Endothelial cell of umbilical vein (primary cell): ENCODE measurements at regions not wholly inside any gene's neighbourhood (a gene's known extent, or its start where the extent isn't known, plus 50 kb on each side); places are given as distances from the start of the nearest gene placed in this dataset.

Source experiments
- CTCF ChIP-seq, 2 donors: IDR thresholded peaks; 1 replicate in 1 of 2; 2 replicates in 1 of 2; pipeline ENCODE4 v1.5.1; 2011; ENCODE audit warnings: low read length in 2 of 2, mild to moderate bottlenecking in 2 of 2, moderate library complexity in 2 of 2, control low read depth in 1 of 2, inconsistent platforms in 1 of 2, low read depth in 1 of 2; ENCODE audit not compliant: insufficient read depth in 1 of 2; ENCODE audit errors: extremely low read depth in 1 of 2
- EZH2 ChIP-seq: IDR thresholded peaks from 2 replicates; pipeline ENCODE4 v1.6.1; 2012; ENCODE audit warnings: borderline replicate concordance, low read depth, mild to moderate bottlenecking, moderate library complexity, low read length, inconsistent platforms; ENCODE audit not compliant: severe bottlenecking
- FOS ChIP-seq: IDR thresholded peaks from 2 replicates; pipeline ENCODE4 v1.6.1; 2011; ENCODE audit warnings: mild to moderate bottlenecking, low read length, moderate library complexity, borderline replicate concordance; ENCODE audit not compliant: insufficient read depth
- MAX ChIP-seq: IDR thresholded peaks from 2 replicates; pipeline ENCODE4 v1.6.1; 2011; ENCODE audit not compliant: insufficient read depth, insufficient read length
- MYC ChIP-seq: IDR thresholded peaks from one replicate; pipeline ENCODE4 v1.6.1; 2011; ENCODE audit warnings: mild to moderate bottlenecking, low read depth, low read length
- POLR2A ChIP-seq: IDR thresholded peaks from 2 replicates; pipeline ENCODE4 v1.6.1; 2012; ENCODE audit warnings: low read depth, mild to moderate bottlenecking, control low read depth, low read length
- POLR2AphosphoS5 ChIP-seq: IDR thresholded peaks from 2 replicates; pipeline ENCODE4 v1.6.1; 2012; ENCODE audit warnings: low read depth, mild to moderate bottlenecking, control low read depth, low read length, moderate library complexity; ENCODE audit not compliant: insufficient read depth

GRCh38 chr11:115008799-115009198 is 330.5 kb downstream of the NXPE2 start:
- TF ChIP-seq EZH2 (no peak), CTCF (IDR thresholded peaks at IDR 0.05; ENCODE audit: extremely low read depth in 1 of 2, insufficient read depth in 1 of 2, low read depth in 1 of 2, low read length in 2 of 2) (no peak), POLR2A (no peak), POLR2AphosphoS5 (no peak), FOS (no peak), MAX (no peak), MYC (no peak)
